Breast epithelium (tissue), 4 donors: ENCODE measurements at regions not wholly inside any gene's neighbourhood (a gene's known extent, or its start where the extent isn't known, plus 50 kb on each side); places are given as distances from the start of the nearest gene placed in this dataset.

ENCODE experiments used
- DNase-seq, 2 donors: peaks; one replicate each; pipeline ENCODE4 v3.0.0-alpha.2; 2019; ENCODE audit warnings: low spot score in 2 of 2
- H3K27ac ChIP-seq, 2 donors: fragments of 200-600 bp; sonication (generic) in 1 of 2; one replicate each; pipeline ENCODE4 v1.5.1; 2016 to 2019; ENCODE audit warnings: mild to moderate bottlenecking in 1 of 2
- H3K27me3 ChIP-seq, 2 donors: fragments of 200-600 bp; sonication (generic) in 1 of 2; one replicate each; pipeline versions ENCODE4 v1.5.1 to v1.6.0; 2017 to 2019; ENCODE audit warnings: control low read depth in 1 of 2, mild to moderate bottlenecking in 1 of 2
- H3K36me3 ChIP-seq: fragments of 200-600 bp; one replicate; pipeline ENCODE4 v1.5.1; 2019
- H3K4me1 ChIP-seq, 2 donors: fragments of 200-600 bp; sonication (generic); one replicate each; pipeline ENCODE4 v1.5.1; 2016 to 2019; ENCODE audit warnings: control low read depth in 1 of 2
- H3K4me3 ChIP-seq, 3 donors: fragments of 200-600 bp; sonication (generic); 1 replicate in 2 of 3; 2 replicates in 1 of 3; pipeline ENCODE4 v1.5.1; 2016 to 2019; ENCODE audit warnings: mild to moderate bottlenecking in 3 of 3, moderate library complexity in 2 of 3
- H3K9me3 ChIP-seq, 2 donors: fragments of 200-600 bp; sonication (generic) in 1 of 2; one replicate each; pipeline ENCODE4 v1.5.1; 2016 to 2019; ENCODE audit warnings: control low read depth in 1 of 2
- CTCF ChIP-seq, 3 donors: fragments of 450-650 bp; IDR thresholded peaks; one replicate each; pipeline ENCODE4 v1.5.1; 2016 to 2017; ENCODE audit warnings: antibody characterized with exemption in 3 of 3, mild to moderate bottlenecking in 3 of 3, moderate library complexity in 3 of 3
- POLR2A ChIP-seq: fragments of 450-650 bp; IDR thresholded peaks from one replicate; pipeline ENCODE4 v1.6.1; 2016; ENCODE audit warnings: antibody characterized with exemption, mild to moderate bottlenecking, moderate library complexity
- POLR2AphosphoS5 ChIP-seq, 3 donors: sonication (generic); formaldehyde crosslinking; IDR thresholded peaks; one replicate each; pipeline ENCODE4 v1.6.1; 2017; ENCODE audit warnings: antibody characterized with exemption in 3 of 3
- intact Hi-C: fragments of 100-400 bp; cut with DNase I; formaldehyde crosslinking; loops from one replicate; pipeline ENCODE4 v1.15.1; 2023; ENCODE audit warnings: low total_unique reads

- H3K36me3 ChIP-seq = no peaks in the 10 kb centered on the region
- H3K9me3 ChIP-seq = no peaks in the 10 kb centered on the region
- H3K4me3 ChIP-seq = no peak overlapping the region
- no peak overlapping the region for H3K27ac ChIP-seq
- intact Hi-C loops = no loop called here
- no peak for DNase-seq
- no peaks in the 10 kb centered on the region for H3K27me3 ChIP-seq
- H3K4me1 ChIP-seq = no peaks in the 10 kb centered on the region
- TF ChIP-seq CTCF (IDR thresholded peaks at IDR 0.05) (no peak), POLR2AphosphoS5 (IDR thresholded peaks at IDR 0.05) (no peak), POLR2A (no peak)
Measured at GRCh38 chr6:131381709-131382093, 191.3 kb upstream of the ARG1 start.

GRCh38 chr6:131382631-131383030, 190.4 kb upstream of the ARG1 start:
- Histone ChIP-seq H3K36me3 (no peaks in the 10 kb centered on the region), H3K9me3 (no peaks in the 10 kb centered on the region), H3K4me1 (no peaks in the 10 kb centered on the region), H3K27me3 (no peaks in the 10 kb centered on the region), H3K4me3 (no peak overlapping the region), H3K27ac (no peak overlapping the region)
- DNase-seq = no peak
- intact Hi-C loops = no loop called here
- TF ChIP-seq POLR2AphosphoS5 (IDR thresholded peaks at IDR 0.05) (no peak), CTCF (IDR thresholded peaks at IDR 0.05) (no peak), POLR2A (no peak)

- no peak overlapping the region for H3K27ac ChIP-seq
- H3K36me3 ChIP-seq = no peaks in the 10 kb centered on the region
- DNase-seq = no peak
- no peaks in the 10 kb centered on the region for H3K4me1 ChIP-seq
- no peak for TF ChIP-seq CTCF (IDR thresholded peaks at IDR 0.05)
- TF ChIP-seq POLR2AphosphoS5 (IDR thresholded peaks at IDR 0.05) = no peak
- no peak overlapping the region for H3K4me3 ChIP-seq
- no peaks in the 10 kb centered on the region for H3K27me3 ChIP-seq
- no peaks in the 10 kb centered on the region for H3K9me3 ChIP-seq
- intact Hi-C loops = no loop called here
Measured at GRCh38 chr6:131383421-131384411, 189.3 kb upstream of the ARG1 start.

GRCh38 chr6:131387562-131388447, 185.2 kb upstream of the ARG1 start:
- intact Hi-C loops = no loop called here
- Histone ChIP-seq H3K4me3 (no peak overlapping the region), H3K27ac (no peak overlapping the region), H3K27me3 (no peaks in the 10 kb centered on the region), H3K4me1 (no peaks in the 10 kb centered on the region), H3K36me3 (no peaks in the 10 kb centered on the region), H3K9me3 (no peaks in the 10 kb centered on the region)
- no peak for DNase-seq
- TF ChIP-seq POLR2A = no peak
- no peak for TF ChIP-seq POLR2AphosphoS5 (IDR thresholded peaks at IDR 0.05)
- no peak for TF ChIP-seq CTCF (IDR thresholded peaks at IDR 0.05)

GRCh38 chr6:131390322-131390721, 182.7 kb upstream of the ARG1 start:
- H3K27ac ChIP-seq = no peak overlapping the region
- H3K4me1 ChIP-seq = no peaks in the 10 kb centered on the region
- H3K4me3 ChIP-seq = no peak overlapping the region
- H3K27me3 ChIP-seq = no peaks in the 10 kb centered on the region
- H3K36me3 ChIP-seq = no peaks in the 10 kb centered on the region
- TF ChIP-seq CTCF (IDR thresholded peaks at IDR 0.05) (no peak), POLR2AphosphoS5 (IDR thresholded peaks at IDR 0.05) (no peak), POLR2A (no peak)
- DNase-seq = no peak
- peaks cover 0 to 10% of the 10 kb centered on the region in 2 donors for H3K9me3 ChIP-seq
- intact Hi-C loops = no loop called here
